DMS79 treated with DMSO at 0.1 percent for 48 hours (cell line): ENCODE measurements at regions not wholly inside any gene's neighbourhood (a gene's known extent, or its start where the extent isn't known, plus 50 kb on each side); places are given as distances from the start of the nearest gene placed in this dataset.
"Not testable (repeated sequence)": the region's sequence is repeated elsewhere in the genome, so short reads cannot be mapped to it uniquely, and the experiment has no call there.

ENCODE experiments used
- DNase-seq: peaks from one replicate; lab custom pipeline; 2025; lab: John Stamatoyannopoulos, UW

DNA sequence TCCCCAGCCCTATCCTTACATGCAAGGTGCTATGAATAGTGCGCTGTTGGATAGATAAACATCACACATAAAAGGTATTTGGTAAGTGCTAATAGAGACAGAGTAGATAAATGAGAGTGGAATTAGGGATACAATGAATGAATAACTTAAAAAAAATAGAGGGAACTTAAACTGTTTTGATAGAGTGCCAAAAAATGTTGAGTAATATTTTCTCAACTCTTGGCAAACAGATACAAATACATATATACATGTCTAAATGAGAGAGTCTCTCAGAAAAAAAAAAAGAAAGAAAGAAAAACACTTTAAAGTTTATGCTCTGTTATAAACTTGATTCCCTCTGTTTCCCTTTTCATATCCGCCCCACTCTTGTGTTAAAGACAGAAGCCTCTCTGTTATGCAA, 667.4 kb downstream of the ROBO2 start:
- no peak for DNase-seq

DNA sequence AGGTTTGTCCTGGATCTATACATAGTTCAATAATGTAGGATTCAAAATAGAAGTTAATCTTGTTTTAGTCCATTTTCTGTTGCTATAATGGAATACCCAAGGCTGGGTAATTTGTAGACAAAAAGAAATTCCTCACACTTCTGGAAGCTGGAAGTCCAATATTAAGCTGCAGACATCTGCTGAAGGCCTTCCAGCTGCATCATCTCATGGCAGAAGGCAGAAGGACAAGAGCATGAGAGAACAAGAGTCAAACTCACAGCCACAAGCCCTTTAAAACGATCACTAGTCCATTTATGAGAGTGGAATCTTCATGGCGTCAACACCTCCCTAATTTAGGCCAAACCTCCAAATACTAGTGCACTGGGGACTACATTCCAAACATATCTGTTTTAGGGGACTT, 669.3 kb downstream of the ROBO2 start:
- DNase-seq, result no peak

- DNase-seq, result no peak
These were observed 678.4 kb downstream of the ROBO2 start for GRCh38 chr3:77718311-77718710.

GRCh38 chr3:77720460-77720971, 680.6 kb downstream of the ROBO2 start:
- no peak for DNase-seq

DNA sequence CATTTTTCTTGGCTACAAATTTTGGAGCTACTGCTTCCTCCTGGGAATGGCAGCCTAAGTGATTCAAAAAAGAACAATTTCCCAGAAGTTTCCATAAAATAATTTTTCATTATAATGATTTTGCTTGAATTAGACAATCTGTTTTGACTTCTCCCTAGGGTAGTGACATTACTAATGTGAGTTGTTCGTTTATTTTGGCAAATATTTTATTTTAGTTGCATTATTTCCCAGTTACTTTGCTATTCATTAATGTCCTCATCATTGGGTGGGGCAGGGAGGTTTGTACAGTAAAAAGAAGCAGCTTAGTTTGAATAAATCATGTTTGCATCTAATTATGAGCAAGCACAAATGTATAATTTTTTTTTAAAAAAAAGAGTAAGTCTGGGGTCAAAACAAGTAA, 686.6 kb downstream of the ROBO2 start:
- DNase-seq, result no peak

- no peak for DNase-seq
These were observed 706.1 kb downstream of the ROBO2 start for GRCh38 chr3:77746048-77746447.

DNA sequence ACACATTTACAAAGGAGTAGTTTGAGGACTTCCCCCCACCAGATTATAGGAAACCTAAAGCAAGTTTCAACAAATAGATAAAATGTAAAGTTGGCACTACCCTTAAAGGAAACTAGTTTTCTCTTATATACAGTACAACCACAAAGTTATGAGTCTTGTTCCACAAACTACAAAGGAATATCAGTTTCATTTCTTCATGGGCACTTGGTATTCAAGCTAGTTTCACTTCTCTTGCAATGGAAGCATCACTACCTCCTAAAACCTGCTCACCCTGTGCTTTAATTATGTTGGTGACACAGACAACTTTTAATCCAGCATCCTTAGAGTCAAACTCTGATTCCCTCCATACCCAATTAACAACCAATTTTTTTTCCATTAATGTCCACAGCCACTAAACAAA, 707.0 kb downstream of the ROBO2 start:
- no peak for DNase-seq

DNA sequence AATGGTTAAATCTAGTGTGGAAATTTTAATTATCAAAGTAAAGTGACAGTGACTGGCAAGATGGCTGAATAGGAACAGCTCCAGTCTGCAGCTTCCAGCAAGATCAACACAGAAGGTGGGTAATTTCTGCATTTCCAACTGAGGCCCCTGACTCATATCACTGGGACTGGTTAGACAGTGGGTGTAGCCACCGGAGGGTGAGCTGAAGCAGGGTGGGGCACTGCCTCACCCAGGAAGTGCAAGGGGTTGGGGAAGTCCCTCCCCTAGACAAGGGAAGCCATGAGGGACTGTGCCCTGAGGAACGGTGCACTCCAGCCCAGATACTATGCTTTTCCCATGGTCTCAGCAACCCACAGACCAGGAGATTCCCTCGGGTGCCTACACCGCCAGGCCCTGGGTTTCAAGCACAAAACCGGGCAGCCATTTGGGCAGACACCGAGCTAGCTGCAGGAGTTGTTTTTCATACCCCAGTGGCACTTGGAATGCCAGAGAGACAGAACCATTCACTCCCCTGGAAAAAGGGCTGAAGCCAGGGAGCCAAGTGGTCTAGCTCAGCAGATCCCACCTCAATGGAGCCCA, 716.6 kb downstream of the ROBO2 start:
- DNase-seq, result not testable (repeated sequence)

- no peak for DNase-seq
These were observed 732.6 kb downstream of the ROBO2 start for GRCh38 chr3:77772459-77772858.

DNA sequence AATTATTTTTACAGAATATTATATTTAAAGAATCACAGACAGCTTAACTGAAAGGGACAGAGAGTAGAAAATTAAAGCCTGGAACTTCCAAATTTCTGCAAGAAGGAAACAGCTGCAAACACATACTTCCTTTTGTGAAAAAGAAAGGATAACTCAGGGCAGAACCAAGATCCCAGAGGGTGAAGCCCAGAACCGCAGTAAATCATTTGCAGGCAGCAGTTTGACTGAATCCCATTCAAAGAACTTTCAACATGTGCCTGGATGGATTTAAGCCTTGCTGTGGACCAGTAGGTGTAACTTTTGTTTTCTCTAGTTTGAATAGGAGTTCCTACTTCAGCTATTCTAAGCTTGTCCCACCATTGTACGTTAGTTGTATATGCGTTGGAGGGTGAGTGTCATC, 733.2 kb downstream of the ROBO2 start:
- DNase-seq, result no peak

- DNase-seq, result no peak
These were observed 740.5 kb downstream of the ROBO2 start for GRCh38 chr3:77780278-77780996.

- no peak for DNase-seq
These were observed 746.3 kb downstream of the ROBO2 start for GRCh38 chr3:77786216-77786615.

GRCh38 chr3:77795013-77795412, 755.1 kb downstream of the ROBO2 start:
- peak; percentile 58 for DNase-seq

GRCh38 chr3:77799278-77799677, 759.4 kb downstream of the ROBO2 start:
- DNase-seq, result no peak

- no peak for DNase-seq
These were observed 761.0 kb downstream of the ROBO2 start for GRCh38 chr3:77800893-77801292.

GRCh38 chr3:77807312-77807711, 767.4 kb downstream of the ROBO2 start:
- DNase-seq, result no peak

DNA sequence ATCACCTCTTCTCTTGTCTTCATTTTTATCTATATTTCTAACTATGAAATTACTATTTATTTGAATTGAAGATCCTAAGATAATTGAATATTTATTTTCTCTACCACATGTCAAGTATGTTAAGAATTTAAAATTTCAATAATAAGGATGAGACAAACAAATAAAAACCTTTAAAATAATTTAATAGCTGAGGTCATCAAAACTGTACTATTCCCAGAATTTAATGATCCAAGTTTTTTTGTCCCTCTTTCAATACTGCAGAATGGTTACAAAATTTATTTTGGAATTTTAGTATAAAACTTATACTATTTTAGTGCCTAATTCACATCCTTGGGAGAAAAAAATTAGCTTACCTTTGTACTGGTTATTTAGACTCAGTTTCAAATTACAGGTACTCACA, 774.9 kb downstream of the ROBO2 start:
- DNase-seq, result no peak

GRCh38 chr3:77815467-77815866, 775.6 kb downstream of the ROBO2 start:
- no peak for DNase-seq

- DNase-seq, result no peak
These were observed 776.5 kb downstream of the ROBO2 start for GRCh38 chr3:77816366-77816765.

DNA sequence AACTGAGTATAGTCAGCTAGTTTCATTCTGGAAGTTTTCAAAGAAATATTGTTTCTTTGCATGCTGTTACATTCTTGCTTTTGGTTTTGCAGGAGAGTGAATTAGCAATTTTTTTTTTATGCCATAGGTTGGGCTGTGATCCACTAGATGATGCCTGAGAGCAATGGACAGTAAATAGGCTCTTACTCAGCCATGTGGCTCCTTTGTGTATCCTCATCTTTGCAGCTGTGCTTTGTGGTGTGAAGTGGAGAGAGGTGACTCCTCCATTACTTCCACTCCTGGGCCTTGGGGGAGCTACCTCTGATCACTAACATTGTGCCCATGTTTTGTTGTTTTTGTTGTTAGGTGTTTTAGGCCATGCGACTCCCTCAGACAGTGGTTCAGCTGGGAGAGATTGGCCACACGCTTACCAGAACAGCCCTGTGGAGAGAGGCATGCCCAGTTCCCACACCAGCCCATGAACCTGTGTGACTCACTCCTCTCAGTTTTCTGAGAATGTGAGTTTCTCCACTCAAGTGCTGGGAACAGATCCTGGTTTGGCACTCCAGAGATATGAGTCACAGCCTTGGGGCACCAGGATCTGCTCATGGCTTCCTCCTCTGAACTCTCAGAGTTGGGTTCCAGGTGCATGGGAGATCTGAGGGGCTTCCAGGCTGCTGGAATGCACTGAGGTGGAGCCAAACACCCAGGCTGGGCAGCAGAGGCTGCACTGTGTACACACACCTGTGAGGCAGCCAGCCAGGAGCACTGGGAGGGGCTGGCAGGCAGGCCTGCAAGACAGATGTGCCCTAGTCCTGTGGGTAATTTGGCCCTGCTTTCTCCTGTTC, 785.3 kb downstream of the ROBO2 start:
- no peak for DNase-seq

DNA sequence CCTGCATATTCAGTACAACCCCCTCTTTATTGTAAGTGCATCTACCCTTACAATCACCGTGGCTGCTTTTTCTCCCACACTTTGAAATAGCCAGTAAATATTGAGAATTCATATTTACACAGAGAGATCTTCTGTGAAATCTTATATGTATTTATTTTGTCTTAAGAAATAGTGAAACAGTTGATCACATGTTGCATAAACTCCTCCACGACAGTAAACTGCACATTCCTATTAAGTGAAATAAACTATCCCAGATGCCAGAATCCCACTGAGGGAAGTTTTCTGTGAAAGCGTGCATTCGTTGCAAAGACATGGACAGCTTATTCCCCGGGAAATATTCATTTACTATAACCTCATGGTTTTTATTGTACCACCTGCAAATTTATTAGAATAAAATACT, 796.0 kb downstream of the ROBO2 start:
- no peak for DNase-seq

GRCh38 chr3:77837456-77838025, 797.6 kb downstream of the ROBO2 start:
- DNase-seq, result no peak

DNA sequence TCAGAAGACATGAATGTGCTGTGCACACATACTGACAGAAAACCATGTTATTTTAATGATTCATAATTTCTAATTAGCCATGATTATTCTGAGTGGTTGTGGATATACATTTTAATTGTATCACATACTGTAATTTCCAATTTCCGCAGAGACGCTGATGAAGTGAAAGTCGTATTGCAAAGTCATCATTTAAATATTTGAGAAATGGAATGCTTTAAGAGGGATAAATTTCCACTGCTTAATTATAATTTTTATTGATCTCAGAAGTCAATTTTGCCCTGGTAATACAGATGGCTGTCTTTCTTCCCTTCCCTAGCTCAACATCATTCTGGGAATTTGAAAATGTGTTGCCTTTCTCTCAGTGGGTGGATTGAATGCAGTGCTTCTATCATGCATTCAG, 819.3 kb downstream of the ROBO2 start:
- DNase-seq, result no peak
